Vagina (tissue), 2 donors: ENCODE measurements at regions not wholly inside any gene's neighbourhood (a gene's known extent, or its start where the extent isn't known, plus 50 kb on each side); places are given as distances from the start of the nearest gene placed in this dataset.
"Not testable (repeated sequence)": the region's sequence is repeated elsewhere in the genome, so short reads cannot be mapped to it uniquely, and the experiment has no call there.

Experiments
- DNase-seq, 2 donors: peaks; one replicate each; pipeline ENCODE4 v3.0.0-alpha.2; 2017; ENCODE audit errors: extremely low spot score in 2 of 2
- H3K27ac ChIP-seq: fragments of 200-600 bp; sonication (generic); one replicate; pipeline ENCODE4 v1.5.1; 2019
- H3K27me3 ChIP-seq: fragments of 200-600 bp; sonication (generic); one replicate; pipeline ENCODE4 v1.5.1; 2019
- H3K36me3 ChIP-seq, 2 donors: fragments of 200-600 bp; sonication (generic); one replicate each; pipeline ENCODE4 v1.5.1; 2017 to 2019
- H3K4me1 ChIP-seq: fragments of 200-600 bp; sonication (generic); one replicate; pipeline ENCODE4 v1.5.1; 2019
- H3K4me3 ChIP-seq, 2 donors: fragments of 200-600 bp; sonication (generic); 1 replicate in 1 of 2; 2 replicates in 1 of 2; pipeline ENCODE4 v1.5.1; 2016 to 2019
- H3K9me3 ChIP-seq: fragments of 200-600 bp; sonication (generic); one replicate; pipeline ENCODE4 v1.5.1; 2019
- POLR2A ChIP-seq, 2 donors: fragments of 450-650 bp; IDR thresholded peaks; one replicate each; pipeline ENCODE4 v1.6.1; 2017; ENCODE audit warnings: antibody characterized with exemption in 2 of 2, mild to moderate bottlenecking in 2 of 2, moderate library complexity in 2 of 2
- POLR2AphosphoS5 ChIP-seq, 2 donors: sonication (generic); formaldehyde crosslinking; IDR thresholded peaks; one replicate each; pipeline ENCODE4 v1.9.0; 2017; ENCODE audit warnings: antibody characterized with exemption in 2 of 2, mild to moderate bottlenecking in 2 of 2, low read depth in 1 of 2; ENCODE audit not compliant: insufficient read depth in 1 of 2
- intact Hi-C: fragments of 100-400 bp; cut with DNase I; formaldehyde crosslinking; loops from one replicate; pipeline ENCODE4 v1.15.1; 2023
- TF ChIP-seq, protein P1 (sequence below), 3 experiments: fragments of 450-650 bp in 2 of 3; fragments of 200-600 bp in 1 of 3; sonication (generic) in 1 of 3; IDR thresholded peaks; one replicate each; pipeline ENCODE4 v1.5.1; 2017 to 2019; ENCODE audit warnings: antibody characterized with exemption in 3 of 3, mild to moderate bottlenecking in 2 of 3, moderate library complexity in 2 of 3

DNA sequence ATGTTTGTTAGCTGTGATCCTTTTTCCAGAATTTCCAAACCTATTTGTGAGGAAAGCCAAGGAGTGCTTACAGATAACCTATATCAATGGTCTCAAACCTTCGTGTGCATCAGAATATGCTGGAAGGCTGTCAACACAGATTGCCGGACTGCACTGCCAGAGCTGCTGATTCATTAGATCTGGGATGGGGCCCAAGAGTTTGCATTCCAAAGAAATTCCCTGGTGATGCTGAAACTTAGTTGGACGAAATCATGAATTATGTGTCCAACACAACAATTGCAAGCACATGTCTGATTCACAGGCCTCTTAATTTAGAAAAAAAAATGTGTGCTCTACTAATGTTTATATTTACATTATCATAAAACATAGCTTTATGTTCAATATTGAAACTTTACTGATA, 544.0 kb upstream of the AMOT start:
- Histone ChIP-seq H3K4me1 (no peaks in the 10 kb centered on the region), H3K9me3 (no peaks in the 10 kb centered on the region), H3K27me3 (no peaks in the 10 kb centered on the region), H3K4me3 (no peak overlapping the region), H3K27ac (no peak overlapping the region), H3K36me3 (no peaks in the 10 kb centered on the region)
- TF ChIP-seq POLR2AphosphoS5 (IDR thresholded peaks at IDR 0.05; ENCODE audit: insufficient read depth in 1 of 2, low read depth in 1 of 2) (no peak), POLR2A (IDR thresholded peaks at IDR 0.05) (no peak)
- TF ChIP-seq, protein P1, sequence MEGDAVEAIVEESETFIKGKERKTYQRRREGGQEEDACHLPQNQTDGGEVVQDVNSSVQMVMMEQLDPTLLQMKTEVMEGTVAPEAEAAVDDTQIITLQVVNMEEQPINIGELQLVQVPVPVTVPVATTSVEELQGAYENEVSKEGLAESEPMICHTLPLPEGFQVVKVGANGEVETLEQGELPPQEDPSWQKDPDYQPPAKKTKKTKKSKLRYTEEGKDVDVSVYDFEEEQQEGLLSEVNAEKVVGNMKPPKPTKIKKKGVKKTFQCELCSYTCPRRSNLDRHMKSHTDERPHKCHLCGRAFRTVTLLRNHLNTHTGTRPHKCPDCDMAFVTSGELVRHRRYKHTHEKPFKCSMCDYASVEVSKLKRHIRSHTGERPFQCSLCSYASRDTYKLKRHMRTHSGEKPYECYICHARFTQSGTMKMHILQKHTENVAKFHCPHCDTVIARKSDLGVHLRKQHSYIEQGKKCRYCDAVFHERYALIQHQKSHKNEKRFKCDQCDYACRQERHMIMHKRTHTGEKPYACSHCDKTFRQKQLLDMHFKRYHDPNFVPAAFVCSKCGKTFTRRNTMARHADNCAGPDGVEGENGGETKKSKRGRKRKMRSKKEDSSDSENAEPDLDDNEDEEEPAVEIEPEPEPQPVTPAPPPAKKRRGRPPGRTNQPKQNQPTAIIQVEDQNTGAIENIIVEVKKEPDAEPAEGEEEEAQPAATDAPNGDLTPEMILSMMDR (IDR thresholded peaks at IDR 0.05): no peak
- intact Hi-C loops: no loop called here
- DNase-seq: no peak

GRCh38 chrX:113373421-113373820, 532.8 kb upstream of the AMOT start:
- H3K4me1 ChIP-seq, H3K36me3 ChIP-seq, H3K9me3 ChIP-seq, intact Hi-C loops, H3K27me3 ChIP-seq, DNase-seq, H3K4me3 ChIP-seq, H3K27ac ChIP-seq: not testable (repeated sequence)

- intact Hi-C loops: no loop called here
- Histone ChIP-seq H3K4me3 (no peak overlapping the region), H3K27me3 (no peaks in the 10 kb centered on the region), H3K27ac (no peak overlapping the region), H3K36me3 (no peaks in the 10 kb centered on the region), H3K4me1 (no peaks in the 10 kb centered on the region), H3K9me3 (no peaks in the 10 kb centered on the region)
- TF ChIP-seq, protein P1 (IDR thresholded peaks at IDR 0.05): no peak
- TF ChIP-seq POLR2AphosphoS5 (IDR thresholded peaks at IDR 0.05; ENCODE audit: insufficient read depth in 1 of 2, low read depth in 1 of 2): no peak
- no peak for TF ChIP-seq POLR2A (IDR thresholded peaks at IDR 0.05)
- no peak for DNase-seq
These were observed 529.4 kb upstream of the AMOT start for GRCh38 chrX:113370006-113370405.

DNA sequence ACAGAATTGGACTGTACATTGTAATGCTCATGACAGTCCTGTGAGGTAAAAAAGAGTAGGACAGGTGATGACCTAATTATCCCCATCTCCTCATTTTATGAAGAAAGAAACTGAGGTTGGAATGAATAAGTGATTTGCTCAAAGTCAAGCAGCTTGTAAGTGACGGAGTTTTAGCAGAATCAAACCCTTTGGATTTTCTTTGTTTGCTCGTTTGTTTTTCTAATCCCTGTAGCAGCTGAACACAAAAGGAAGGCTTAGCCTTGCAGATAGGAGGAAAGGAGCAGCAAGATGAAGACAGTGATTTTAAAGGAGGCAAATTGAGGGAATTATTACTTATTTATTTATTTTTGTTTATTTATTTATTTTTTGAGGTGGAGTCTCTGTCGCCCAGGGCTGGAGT, 528.4 kb upstream of the AMOT start:
- TF ChIP-seq POLR2A (IDR thresholded peaks at IDR 0.05): no peak
- TF ChIP-seq, protein P1 (IDR thresholded peaks at IDR 0.05): no peak
- TF ChIP-seq POLR2AphosphoS5 (IDR thresholded peaks at IDR 0.05; ENCODE audit: insufficient read depth in 1 of 2, low read depth in 1 of 2): no peak
- H3K4me1 ChIP-seq: no peaks in the 10 kb centered on the region
- H3K9me3 ChIP-seq: no peaks in the 10 kb centered on the region
- H3K27ac ChIP-seq: no peak overlapping the region
- no peaks in the 10 kb centered on the region for H3K36me3 ChIP-seq
- no peak for DNase-seq
- no peaks in the 10 kb centered on the region for H3K27me3 ChIP-seq
- no peak overlapping the region for H3K4me3 ChIP-seq
- intact Hi-C loops: no loop called here

GRCh38 chrX:113353134-113353533, 512.5 kb upstream of the AMOT start:
- H3K27me3 ChIP-seq: no peaks in the 10 kb centered on the region

More at GRCh38 chrX:113353134-113353533, 512.5 kb upstream of the AMOT start:
- no peak overlapping the region for H3K27ac ChIP-seq
- H3K4me1 ChIP-seq: no peaks in the 10 kb centered on the region
- H3K4me3 ChIP-seq: no peak overlapping the region
- DNase-seq: no peak
- intact Hi-C loops: no loop called here
- TF ChIP-seq POLR2A (IDR thresholded peaks at IDR 0.05): no peak
- TF ChIP-seq, protein P1 (IDR thresholded peaks at IDR 0.05): no peak
- no peak for TF ChIP-seq POLR2AphosphoS5 (IDR thresholded peaks at IDR 0.05; ENCODE audit: insufficient read depth in 1 of 2, low read depth in 1 of 2)
- H3K36me3 ChIP-seq: no peaks in the 10 kb centered on the region
- no peaks in the 10 kb centered on the region for H3K9me3 ChIP-seq
